H9 (cell line): ENCODE measurements at regions not wholly inside any gene's neighbourhood (a gene's known extent, or its start where the extent isn't known, plus 50 kb on each side); places are given as distances from the start of the nearest gene placed in this dataset.

Source experiments
- DNase-seq: peaks from one replicate; pipeline ENCODE4 v3.0.0-alpha.2; 2017
- H2AFZ ChIP-seq: one replicate; pipeline ENCODE4 v1.6.1; 2013; ENCODE audit warnings: mild to moderate bottlenecking, low read length, control low read depth, moderate library complexity
- H2AK5ac ChIP-seq: 2 replicates; pipeline ENCODE4 v1.6.1; 2013; ENCODE audit warnings: low read length, control low read depth, mixed read lengths; ENCODE audit not compliant: insufficient read length
- H2BK120ac ChIP-seq: one replicate; pipeline ENCODE4 v1.6.1; 2013; ENCODE audit warnings: low read depth, mild to moderate bottlenecking, low read length, control low read depth, inconsistent platforms; ENCODE audit not compliant: poor library complexity, severe bottlenecking
- H2BK12ac ChIP-seq: 2 replicates; pipeline ENCODE4 v1.6.1; 2013; ENCODE audit warnings: low read length, control low read depth, mixed read lengths, low read depth; ENCODE audit not compliant: insufficient read length
- H2BK15ac ChIP-seq: 2 replicates; pipeline ENCODE4 v1.6.1; 2013; ENCODE audit warnings: low read depth, low read length, control low read depth
- H2BK20ac ChIP-seq: one replicate; pipeline ENCODE4 v1.6.1; 2013; ENCODE audit warnings: low read depth, mild to moderate bottlenecking, low read length, control low read depth, inconsistent platforms; ENCODE audit not compliant: poor library complexity, severe bottlenecking
- H2BK5ac ChIP-seq: 2 replicates; pipeline ENCODE4 v1.6.1; 2013; ENCODE audit warnings: low read length, control low read depth, mixed read lengths; ENCODE audit not compliant: insufficient read length
- H3K14ac ChIP-seq: 2 replicates; pipeline ENCODE4 v1.6.1; 2013; ENCODE audit warnings: low read length, control low read depth; ENCODE audit not compliant: insufficient read depth
- H3K18ac ChIP-seq: 2 replicates; pipeline ENCODE4 v1.6.1; 2013; ENCODE audit warnings: low read depth, mild to moderate bottlenecking, mixed read lengths, low read length, control low read depth; ENCODE audit not compliant: insufficient read length
- H3K23ac ChIP-seq: 2 replicates; pipeline ENCODE4 v1.6.1; 2013; ENCODE audit warnings: low read length, control low read depth, mixed read lengths, low read depth; ENCODE audit not compliant: insufficient read length
- H3K23me2 ChIP-seq: 2 replicates; pipeline ENCODE4 v1.6.1; 2013; ENCODE audit warnings: low read depth, mild to moderate bottlenecking, mixed read lengths, low read length, control low read depth; ENCODE audit not compliant: insufficient read length, poor library complexity, severe bottlenecking
- H3K27ac ChIP-seq: 2 replicates; pipeline ENCODE4 v1.5.1; 2013; ENCODE audit warnings: low read length, control low read depth, mixed read lengths, low read depth; ENCODE audit not compliant: insufficient read length
- H3K27me3 ChIP-seq: 2 replicates; pipeline ENCODE4 v1.6.1; 2013; ENCODE audit warnings: low read length, control low read depth, inconsistent platforms; ENCODE audit not compliant: insufficient read depth
- H3K4ac ChIP-seq: 2 replicates; pipeline ENCODE4 v1.6.1; 2013; ENCODE audit warnings: low read depth, mild to moderate bottlenecking, control low read depth, inconsistent platforms, low read length, moderate library complexity
- H3K4me1 ChIP-seq: 2 replicates; pipeline ENCODE4 v1.6.1; 2013; ENCODE audit warnings: low read length, control low read depth, inconsistent platforms; ENCODE audit not compliant: insufficient read depth
- H3K4me2 ChIP-seq: 2 replicates; pipeline ENCODE4 v1.6.1; 2013; ENCODE audit warnings: low read length, control low read depth, mixed read lengths; ENCODE audit not compliant: insufficient read length, insufficient read depth
- H3K56ac ChIP-seq: 2 replicates; pipeline ENCODE4 v1.6.1; 2013; ENCODE audit warnings: low read depth, mild to moderate bottlenecking, mixed read lengths, low read length, control low read depth; ENCODE audit not compliant: insufficient read length
- H3K79me1 ChIP-seq: 2 replicates; pipeline ENCODE4 v1.6.1; 2013; ENCODE audit warnings: low read depth, mild to moderate bottlenecking, moderate library complexity, low read length, control low read depth, inconsistent platforms; ENCODE audit not compliant: insufficient read depth, poor library complexity, severe bottlenecking
- H3K79me2 ChIP-seq: 2 replicates; pipeline ENCODE4 v1.6.1; 2013; ENCODE audit warnings: low read length, control low read depth, inconsistent platforms; ENCODE audit not compliant: insufficient read depth
- H3K9ac ChIP-seq: 2 replicates; pipeline ENCODE4 v1.6.1; 2013; ENCODE audit warnings: low read length, control low read depth, mixed read lengths; ENCODE audit not compliant: insufficient read length; ENCODE audit errors: extremely low read depth
- H3K9me3 ChIP-seq: one replicate; pipeline ENCODE4 v1.6.1; 2013; ENCODE audit warnings: low read depth, low read length, inconsistent platforms; ENCODE audit not compliant: control insufficient read depth
- H3T11ph ChIP-seq: one replicate; pipeline ENCODE4 v1.6.1; 2013; ENCODE audit warnings: mild to moderate bottlenecking, low read length, control low read depth, inconsistent platforms
- H4K20me1 ChIP-seq: one replicate; pipeline ENCODE4 v1.6.1; 2013; ENCODE audit not compliant: control insufficient read depth, insufficient read length, insufficient read depth
- H4K5ac ChIP-seq: 2 replicates; pipeline ENCODE4 v1.6.1; 2013; ENCODE audit warnings: low read depth, mild to moderate bottlenecking, mixed read lengths, low read length, control low read depth; ENCODE audit not compliant: insufficient read length
- H4K8ac ChIP-seq: replicated peaks from 2 replicates; pipeline ENCODE4 v1.6.1; 2013; ENCODE audit warnings: low read length, control low read depth, mixed read lengths, low read depth; ENCODE audit not compliant: insufficient read length
- H4K91ac ChIP-seq: 2 replicates; pipeline ENCODE4 v1.6.1; 2013; ENCODE audit warnings: low read depth, mild to moderate bottlenecking, moderate library complexity, mixed read lengths, low read length, control low read depth; ENCODE audit not compliant: insufficient read length
- H3K27ac Mint-ChIP-seq, 3 experiments: 2 replicates in 2 of 3; 3 replicates in 1 of 3; pipeline ENCODE4 v1.8.0; 2020 to 2021; ENCODE audit warnings: mixed read lengths in 3 of 3, mild to moderate bottlenecking in 1 of 3, moderate library complexity in 1 of 3
- H3K27me3 Mint-ChIP-seq: 2 replicates; pipeline ENCODE4 v1.8.0; 2021; ENCODE audit warnings: low read depth, mild to moderate bottlenecking, moderate library complexity, mixed read lengths
- H3K36me3 Mint-ChIP-seq, 3 experiments: 2 replicates in 2 of 3; 3 replicates in 1 of 3; pipeline ENCODE4 v1.8.0; 2020 to 2021; ENCODE audit warnings: low read depth in 3 of 3, mixed read lengths in 3 of 3; ENCODE audit not compliant: insufficient read depth in 1 of 3
- H3K4me1 Mint-ChIP-seq, 2 experiments: 2 replicates each; pipeline ENCODE4 v1.8.0; 2020; ENCODE audit warnings: mixed read lengths in 2 of 2
- H3K4me3 Mint-ChIP-seq, 2 experiments: 2 replicates in 1 of 2; 3 replicates in 1 of 2; pipeline ENCODE4 v1.8.0; 2020 to 2021; ENCODE audit warnings: mild to moderate bottlenecking in 2 of 2, mixed read lengths in 2 of 2, moderate library complexity in 1 of 2
- H3K9me3 Mint-ChIP-seq, 2 experiments: 2 replicates in 1 of 2; 3 replicates in 1 of 2; pipeline ENCODE4 v1.8.0; 2020; ENCODE audit warnings: mild to moderate bottlenecking in 2 of 2, mixed read lengths in 2 of 2, moderate library complexity in 1 of 2
- WGBS: extraction: QIAGEN DNeasy Blood & Tissue Kit; methylation state at CpG from one replicate; pipeline ENCODE4 v1.1.7; 2013; ENCODE audit warnings: missing lambda C conversion rate, low lambda C conversion rate, mixed read lengths; ENCODE audit not compliant: insufficient read length; ENCODE audit errors: extremely low coverage; 5-methylcytosine and 5-hydroxymethylcytosine counted together
- TF ChIP-seq, protein P1 (sequence below): fragments of 200-600 bp; sonication (generic); conservative IDR thresholded peaks from 3 replicates; pipeline ENCODE4 v1.8.0; 2021; ENCODE audit warnings: antibody characterized with exemption, mild to moderate bottlenecking

DNA sequence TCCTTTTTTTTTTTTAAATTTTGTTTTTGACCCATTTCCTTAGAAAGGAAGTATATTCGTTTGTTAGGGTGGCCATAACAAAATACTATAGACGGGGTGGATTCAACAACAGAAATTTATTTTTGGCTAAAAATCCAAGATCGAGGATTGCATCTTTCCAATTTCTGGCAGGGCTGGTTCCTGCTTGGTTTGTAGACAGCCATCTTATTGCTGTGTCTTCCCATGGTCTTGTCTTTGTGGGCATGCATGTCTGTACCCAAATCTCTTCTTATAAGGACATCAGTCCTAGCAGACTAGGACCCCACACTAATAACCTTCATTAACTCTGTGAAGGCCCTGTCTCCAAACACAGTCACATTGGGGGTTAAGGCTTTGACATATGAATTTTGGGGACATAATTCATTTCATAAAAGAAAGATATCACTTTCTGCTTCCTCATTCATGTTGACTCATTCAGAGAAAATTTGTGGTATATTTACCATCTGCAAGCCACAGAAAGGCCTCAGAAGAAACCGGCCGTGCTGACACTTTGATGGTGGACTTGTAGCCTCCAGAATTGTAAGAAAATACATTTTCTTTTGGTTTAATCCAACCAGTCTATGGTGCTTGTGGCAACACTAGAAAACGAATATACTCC, 262.1 kb downstream of the LPIN1 start:
- no peak overlapping the region for H4K8ac ChIP-seq
- H3K9me3 Mint-ChIP-seq, result no peaks in the 10 kb centered on the region
- no peaks in the 10 kb centered on the region for H4K20me1 ChIP-seq
- no peak overlapping the region for H4K5ac ChIP-seq
- H2BK12ac ChIP-seq, result no peak overlapping the region
- H3K23ac ChIP-seq, result no peak overlapping the region
- H3K27me3 ChIP-seq, result no peaks in the 10 kb centered on the region
- no peaks in the 10 kb centered on the region for H3K36me3 Mint-ChIP-seq
- H2BK120ac ChIP-seq, result no peak overlapping the region
- no CpG with 5 or more reads among the region's 6 CpGs for WGBS
- H3K27ac Mint-ChIP-seq, result no peak overlapping the region
- TF ChIP-seq, protein P1, sequence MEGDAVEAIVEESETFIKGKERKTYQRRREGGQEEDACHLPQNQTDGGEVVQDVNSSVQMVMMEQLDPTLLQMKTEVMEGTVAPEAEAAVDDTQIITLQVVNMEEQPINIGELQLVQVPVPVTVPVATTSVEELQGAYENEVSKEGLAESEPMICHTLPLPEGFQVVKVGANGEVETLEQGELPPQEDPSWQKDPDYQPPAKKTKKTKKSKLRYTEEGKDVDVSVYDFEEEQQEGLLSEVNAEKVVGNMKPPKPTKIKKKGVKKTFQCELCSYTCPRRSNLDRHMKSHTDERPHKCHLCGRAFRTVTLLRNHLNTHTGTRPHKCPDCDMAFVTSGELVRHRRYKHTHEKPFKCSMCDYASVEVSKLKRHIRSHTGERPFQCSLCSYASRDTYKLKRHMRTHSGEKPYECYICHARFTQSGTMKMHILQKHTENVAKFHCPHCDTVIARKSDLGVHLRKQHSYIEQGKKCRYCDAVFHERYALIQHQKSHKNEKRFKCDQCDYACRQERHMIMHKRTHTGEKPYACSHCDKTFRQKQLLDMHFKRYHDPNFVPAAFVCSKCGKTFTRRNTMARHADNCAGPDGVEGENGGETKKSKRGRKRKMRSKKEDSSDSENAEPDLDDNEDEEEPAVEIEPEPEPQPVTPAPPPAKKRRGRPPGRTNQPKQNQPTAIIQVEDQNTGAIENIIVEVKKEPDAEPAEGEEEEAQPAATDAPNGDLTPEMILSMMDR, result no peak
- DNase-seq, result no peak
- H3K27ac ChIP-seq, result no peak overlapping the region
- no peaks in the 10 kb centered on the region for H3K79me2 ChIP-seq
- H3T11ph ChIP-seq, result no peak overlapping the region
- H2AK5ac ChIP-seq, result no peak overlapping the region
- H2BK15ac ChIP-seq, result no peak overlapping the region
- H3K4me1 Mint-ChIP-seq, result peaks cover 17% of the 10 kb centered on the region in 2 experiments
- H3K14ac ChIP-seq, result no peak overlapping the region
- no peak overlapping the region for H4K91ac ChIP-seq
- H3K79me1 ChIP-seq, result no peaks in the 10 kb centered on the region
- no peak overlapping the region for H3K4ac ChIP-seq
- H3K18ac ChIP-seq, result no peak overlapping the region
- no peaks in the 10 kb centered on the region for H3K9me3 ChIP-seq
- H3K23me2 ChIP-seq, result no peaks in the 10 kb centered on the region
- H2BK5ac ChIP-seq, result no peak overlapping the region
- no peaks in the 10 kb centered on the region for H3K27me3 Mint-ChIP-seq
- no peak overlapping the region for H3K56ac ChIP-seq
- no peak overlapping the region for H3K9ac ChIP-seq
- H3K4me1 ChIP-seq, result no peaks in the 10 kb centered on the region
- no peak overlapping the region for H3K4me3 Mint-ChIP-seq
- H2BK20ac ChIP-seq, result no peak overlapping the region
- no peak overlapping the region for H2AFZ ChIP-seq
- H3K4me2 ChIP-seq, result no peak overlapping the region
